MCF 10A (cell line): ENCODE measurements at regions not wholly inside any gene's neighbourhood (a gene's known extent, or its start where the extent isn't known, plus 50 kb on each side); places are given as distances from the start of the nearest gene placed in this dataset.

Experiments
- BruUV-seq: library from RNA; stranded (reverse); fragments of 400-500 nt; replicated peaks from 2 replicates; lab custom pipeline; 2021; lab: Mats Ljungman, UMichigan
- CTCF ChIA-PET: fragments of 300-600 bp; sonication (Branson Sonifier 250); formaldehyde crosslinking; extraction: SDS; loops from one replicate; lab custom pipeline; 2021; ENCODE audit warnings: antibody characterized with exemption, inconsistent platforms; lab: Yijun Ruan, JAX
- POLR2A ChIA-PET: fragments of 300-600, 350-650 bp; sonication (Branson Sonifier 250); formaldehyde crosslinking; extraction: SDS; loops from one replicate; lab custom pipeline; 2020; ENCODE audit warnings: antibody characterized with exemption, inconsistent platforms; lab: Yijun Ruan, JAX
- DNase-seq: peaks from one replicate; pipeline ENCODE4 v3.0.0-alpha.2; 2018; ENCODE audit not compliant: unreplicated experiment
- H3K27ac Mint-ChIP-seq: one replicate; pipeline ENCODE4 v1.8.0; 2022; ENCODE audit warnings: mild to moderate bottlenecking, low read depth, mixed read lengths; ENCODE audit not compliant: unreplicated experiment
- H3K27me3 Mint-ChIP-seq: one replicate; pipeline ENCODE4 v1.8.0; 2022; ENCODE audit warnings: mixed read lengths; ENCODE audit not compliant: insufficient read depth, unreplicated experiment
- H3K36me3 Mint-ChIP-seq: one replicate; pipeline ENCODE4 v1.8.0; 2022; ENCODE audit warnings: mild to moderate bottlenecking, moderate library complexity, mixed read lengths; ENCODE audit not compliant: insufficient read depth, unreplicated experiment
- H3K4me1 Mint-ChIP-seq: one replicate; pipeline ENCODE4 v1.8.0; 2022; ENCODE audit warnings: mixed read lengths; ENCODE audit not compliant: insufficient read depth, unreplicated experiment
- H3K4me3 Mint-ChIP-seq: one replicate; pipeline ENCODE4 v1.8.0; 2022; ENCODE audit warnings: mild to moderate bottlenecking, moderate library complexity, mixed read lengths; ENCODE audit not compliant: unreplicated experiment
- H3K9me3 Mint-ChIP-seq: one replicate; pipeline ENCODE4 v1.8.0; 2022; ENCODE audit warnings: mixed read lengths; ENCODE audit not compliant: unreplicated experiment
- CTCF ChIP-seq: fragments of 200-600 bp; IDR thresholded peaks from one replicate; pipeline ENCODE4 v1.8.0; 2022; ENCODE audit warnings: antibody characterized with exemption, mild to moderate bottlenecking; ENCODE audit not compliant: unreplicated experiment
- intact Hi-C: fragments of 100-400 bp; cut with micrococcal nuclease; formaldehyde crosslinking; loops from 2 replicates; pipeline ENCODE4 v1.14.1; 2022

GRCh38 chr6:92473056-92473455 is 946.3 kb downstream of the EPHA7 start:
- H3K27me3 Mint-ChIP-seq, result no peaks in the 10 kb centered on the region
- BruUV-seq, result no TSS peak
- POLR2A ChIA-PET, result interaction anchor here (0.7 kb wide), 1 partner anchor 32 kb away, joined by 3 read pairs; no protein-coding TSS in a partner anchor
- no peak overlapping the region for H3K27ac Mint-ChIP-seq
- no peaks in the 10 kb centered on the region for H3K4me1 Mint-ChIP-seq
- no peaks in the 10 kb centered on the region for H3K9me3 Mint-ChIP-seq
- no peak for TF ChIP-seq CTCF
- H3K4me3 Mint-ChIP-seq, result no peak overlapping the region
- CTCF ChIA-PET, result no interaction called here
- H3K36me3 Mint-ChIP-seq, result peaks cover 6% of the 10 kb centered on the region
- intact Hi-C loops, result no loop called here
- DNase-seq, result no peak

GRCh38 chr6:92469186-92469828 is 950.1 kb downstream of the EPHA7 start:
- no TSS peak for BruUV-seq
- peaks cover 6% of the 10 kb centered on the region for H3K36me3 Mint-ChIP-seq
- CTCF ChIA-PET, result no interaction called here
- H3K4me3 Mint-ChIP-seq, result no peak overlapping the region
- no peaks in the 10 kb centered on the region for H3K4me1 Mint-ChIP-seq
- no peak for DNase-seq
- H3K27me3 Mint-ChIP-seq, result no peaks in the 10 kb centered on the region
- POLR2A ChIA-PET, result no interaction called here
- intact Hi-C loops, result no loop called here
- no peaks in the 10 kb centered on the region for H3K9me3 Mint-ChIP-seq
- no peak for TF ChIP-seq CTCF
- no peak overlapping the region for H3K27ac Mint-ChIP-seq

GRCh38 chr6:92468066-92468465 is 951.3 kb downstream of the EPHA7 start:
- H3K9me3 Mint-ChIP-seq, result no peaks in the 10 kb centered on the region
- H3K4me1 Mint-ChIP-seq, result no peaks in the 10 kb centered on the region
- H3K4me3 Mint-ChIP-seq, result no peak overlapping the region
- no peak overlapping the region for H3K27ac Mint-ChIP-seq
- peaks cover 6% of the 10 kb centered on the region for H3K36me3 Mint-ChIP-seq
- DNase-seq, result no peak
- no TSS peak for BruUV-seq
- intact Hi-C loops, result no loop called here
- no peak for TF ChIP-seq CTCF
- ChIA-PET CTCF (no interaction called here), POLR2A (no interaction called here)
- H3K27me3 Mint-ChIP-seq, result no peaks in the 10 kb centered on the region

- TF ChIP-seq CTCF, result no peak
- H3K9me3 Mint-ChIP-seq, result no peaks in the 10 kb centered on the region
- H3K36me3 Mint-ChIP-seq, result no peaks in the 10 kb centered on the region
- BruUV-seq, result no TSS peak
- H3K4me1 Mint-ChIP-seq, result peaks cover 4% of the 10 kb centered on the region
- CTCF ChIA-PET, result no interaction called here
- H3K4me3 Mint-ChIP-seq, result no peak overlapping the region
- intact Hi-C loops, result no loop called here
- no peaks in the 10 kb centered on the region for H3K27me3 Mint-ChIP-seq
- DNase-seq, result no peak
- POLR2A ChIA-PET, result no interaction called here
- H3K27ac Mint-ChIP-seq, result no peak overlapping the region
These were observed 959.2 kb downstream of the EPHA7 start for GRCh38 chr6:92460133-92460532.
